ENCODE measurements at regions not wholly inside any gene's neighbourhood (a gene's known extent, or its start where the extent isn't known, plus 50 kb on each side); places are given as distances from the start of the nearest gene placed in this dataset.

DNA sequence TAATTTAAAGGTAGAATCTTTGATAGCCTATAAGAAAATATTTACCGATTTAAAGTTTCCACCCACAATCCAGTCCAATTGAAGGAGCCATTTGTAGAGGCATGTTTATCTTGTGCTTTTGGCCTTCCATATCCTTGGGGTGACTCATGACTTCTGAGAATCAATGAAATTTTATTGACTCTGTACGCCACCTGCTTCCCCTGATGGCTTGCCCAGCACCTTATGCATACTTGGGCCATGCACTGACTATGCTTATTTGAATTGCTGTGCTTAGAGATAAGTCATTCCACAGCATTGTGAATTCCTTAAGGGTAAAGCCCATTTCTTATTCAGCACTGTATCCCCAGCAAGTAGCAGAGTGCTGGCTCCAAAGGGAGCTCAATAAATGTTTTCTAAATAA, 954.8 kb upstream of the SEL1L start:
- TF ChIP-seq, protein P1, sequence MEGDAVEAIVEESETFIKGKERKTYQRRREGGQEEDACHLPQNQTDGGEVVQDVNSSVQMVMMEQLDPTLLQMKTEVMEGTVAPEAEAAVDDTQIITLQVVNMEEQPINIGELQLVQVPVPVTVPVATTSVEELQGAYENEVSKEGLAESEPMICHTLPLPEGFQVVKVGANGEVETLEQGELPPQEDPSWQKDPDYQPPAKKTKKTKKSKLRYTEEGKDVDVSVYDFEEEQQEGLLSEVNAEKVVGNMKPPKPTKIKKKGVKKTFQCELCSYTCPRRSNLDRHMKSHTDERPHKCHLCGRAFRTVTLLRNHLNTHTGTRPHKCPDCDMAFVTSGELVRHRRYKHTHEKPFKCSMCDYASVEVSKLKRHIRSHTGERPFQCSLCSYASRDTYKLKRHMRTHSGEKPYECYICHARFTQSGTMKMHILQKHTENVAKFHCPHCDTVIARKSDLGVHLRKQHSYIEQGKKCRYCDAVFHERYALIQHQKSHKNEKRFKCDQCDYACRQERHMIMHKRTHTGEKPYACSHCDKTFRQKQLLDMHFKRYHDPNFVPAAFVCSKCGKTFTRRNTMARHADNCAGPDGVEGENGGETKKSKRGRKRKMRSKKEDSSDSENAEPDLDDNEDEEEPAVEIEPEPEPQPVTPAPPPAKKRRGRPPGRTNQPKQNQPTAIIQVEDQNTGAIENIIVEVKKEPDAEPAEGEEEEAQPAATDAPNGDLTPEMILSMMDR (conservative IDR thresholded peaks at IDR 0.05; ENCODE audit: low read length): no peak
- no peak for TF ChIP-seq EZH2phosphoT487 (IDR thresholded peaks at IDR 0.05; ENCODE audit: borderline replicate concordance, low read depth, low read length)

All from OCI-LY7 (cell line).